Omental fat pad (tissue), 3 donors: ENCODE measurements at regions not wholly inside any gene's neighbourhood (a gene's known extent, or its start where the extent isn't known, plus 50 kb on each side); places are given as distances from the start of the nearest gene placed in this dataset.

Experiments
- ATAC-seq: fragments of 150-250 bp; one replicate; pipeline ENCODE4 v1.9.1; 2016; ENCODE audit warnings: mild to moderate bottlenecking, moderate library complexity; ENCODE audit not compliant: low FRiP score
- DNase-seq: peaks from one replicate; pipeline ENCODE4 v3.0.0-alpha.2; 2019; ENCODE audit warnings: low spot score
- TF ChIP-seq, protein P1 (sequence below), 3 donors: fragments of 450-650 bp; IDR thresholded peaks; one replicate each; pipeline ENCODE4 v1.5.1; 2016 to 2017; ENCODE audit warnings: antibody characterized with exemption in 3 of 3, mild to moderate bottlenecking in 3 of 3, moderate library complexity in 2 of 3

GRCh38 chr12:93208011-93208410 lies 169.7 kb upstream of the NUDT4 start:
- no peak for ATAC-seq
- no peak for DNase-seq
- TF ChIP-seq, protein P1, sequence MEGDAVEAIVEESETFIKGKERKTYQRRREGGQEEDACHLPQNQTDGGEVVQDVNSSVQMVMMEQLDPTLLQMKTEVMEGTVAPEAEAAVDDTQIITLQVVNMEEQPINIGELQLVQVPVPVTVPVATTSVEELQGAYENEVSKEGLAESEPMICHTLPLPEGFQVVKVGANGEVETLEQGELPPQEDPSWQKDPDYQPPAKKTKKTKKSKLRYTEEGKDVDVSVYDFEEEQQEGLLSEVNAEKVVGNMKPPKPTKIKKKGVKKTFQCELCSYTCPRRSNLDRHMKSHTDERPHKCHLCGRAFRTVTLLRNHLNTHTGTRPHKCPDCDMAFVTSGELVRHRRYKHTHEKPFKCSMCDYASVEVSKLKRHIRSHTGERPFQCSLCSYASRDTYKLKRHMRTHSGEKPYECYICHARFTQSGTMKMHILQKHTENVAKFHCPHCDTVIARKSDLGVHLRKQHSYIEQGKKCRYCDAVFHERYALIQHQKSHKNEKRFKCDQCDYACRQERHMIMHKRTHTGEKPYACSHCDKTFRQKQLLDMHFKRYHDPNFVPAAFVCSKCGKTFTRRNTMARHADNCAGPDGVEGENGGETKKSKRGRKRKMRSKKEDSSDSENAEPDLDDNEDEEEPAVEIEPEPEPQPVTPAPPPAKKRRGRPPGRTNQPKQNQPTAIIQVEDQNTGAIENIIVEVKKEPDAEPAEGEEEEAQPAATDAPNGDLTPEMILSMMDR (IDR thresholded peaks at IDR 0.05) = no peak

- no peak for ATAC-seq
- no peak for DNase-seq
- TF ChIP-seq, protein P1 (IDR thresholded peaks at IDR 0.05) = no peak
These were observed 163.0 kb upstream of the NUDT4 start for GRCh38 chr12:93214523-93215289.

- ATAC-seq (no peak), DNase-seq (no peak)
- TF ChIP-seq, protein P1 (IDR thresholded peaks at IDR 0.05) = no peak
These were observed 162.4 kb upstream of the NUDT4 start for GRCh38 chr12:93215290-93215678.

DNA sequence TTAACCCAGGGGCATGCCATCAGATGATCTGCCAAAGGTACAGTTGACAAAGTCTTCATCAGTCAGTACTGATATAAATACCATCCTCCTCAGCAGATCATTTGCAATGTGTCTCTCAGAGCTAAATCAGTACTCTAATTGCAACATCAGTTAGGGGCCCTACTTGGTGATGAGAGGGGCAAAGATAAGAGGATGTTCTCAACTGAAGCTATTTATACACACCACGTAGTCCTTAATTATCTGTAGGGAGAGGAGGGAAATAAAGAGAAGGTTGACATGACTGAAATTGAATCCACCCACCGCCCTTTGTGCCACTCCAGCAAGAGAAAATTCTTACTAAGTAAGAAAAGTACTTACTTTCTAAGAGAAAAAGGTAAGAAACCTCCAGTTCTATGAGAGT lies 157.8 kb upstream of the NUDT4 start:
- TF ChIP-seq, protein P1 (IDR thresholded peaks at IDR 0.05) = no peak
- DNase-seq (no peak), ATAC-seq (no peak)

- DNase-seq (no peak), ATAC-seq (no peak)
- TF ChIP-seq, protein P1 (IDR thresholded peaks at IDR 0.05) = no peak
These were observed 155.9 kb upstream of the NUDT4 start for GRCh38 chr12:93221841-93222240.

DNA sequence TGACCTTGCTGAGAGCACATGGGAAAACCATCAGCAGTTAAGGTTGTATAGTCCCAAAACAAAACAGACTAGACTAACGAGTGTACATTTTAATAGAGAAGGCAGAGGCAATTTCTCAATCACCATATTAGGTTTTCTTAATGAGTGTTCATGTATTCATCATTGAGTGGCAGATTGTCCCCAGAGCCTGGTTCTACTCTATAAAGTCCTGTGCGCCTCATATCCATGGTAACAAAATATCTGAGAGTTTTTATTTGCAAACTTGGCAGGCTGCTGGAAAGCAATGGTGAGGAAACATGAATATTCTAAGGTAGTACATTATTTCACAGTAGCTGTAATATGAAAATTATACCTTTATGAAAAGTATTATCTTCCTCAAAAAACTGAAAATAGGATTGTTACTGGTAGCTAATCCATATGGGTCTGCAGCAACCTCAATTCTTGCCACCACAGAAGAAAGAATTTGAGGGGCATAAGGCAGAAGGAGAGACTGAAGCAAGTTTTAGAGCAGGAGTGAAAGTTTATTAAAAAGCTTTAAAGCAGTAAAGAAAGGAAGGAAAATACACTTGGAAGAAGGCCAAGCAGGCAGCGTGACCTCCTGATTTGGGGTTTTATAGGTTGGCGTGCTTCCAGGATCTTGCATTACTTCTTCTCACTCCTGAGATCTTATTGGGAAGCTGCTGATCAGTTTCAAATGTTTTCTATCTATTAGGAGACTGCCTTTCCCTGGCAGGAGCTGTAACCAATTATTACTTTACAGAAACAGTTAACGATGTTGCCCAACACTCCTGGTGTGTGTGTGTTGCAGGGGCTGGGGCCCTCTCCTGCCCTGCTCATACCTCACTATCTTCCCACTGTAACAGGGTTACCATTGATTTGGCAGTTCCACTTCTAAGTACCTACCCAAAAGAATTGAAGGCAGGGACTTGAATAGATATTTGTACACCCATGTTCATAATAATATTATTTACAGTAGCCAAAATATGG lies 154.0 kb upstream of the NUDT4 start:
- TF ChIP-seq, protein P1 (IDR thresholded peaks at IDR 0.05) = no peak
- DNase-seq (no peak), ATAC-seq (no peak)
